NCI-H1930 (cell line): ENCODE measurements at regions not wholly inside any gene's neighbourhood (a gene's known extent, or its start where the extent isn't known, plus 50 kb on each side); places are given as distances from the start of the nearest gene placed in this dataset.

Experiments used
- DNase-seq, 2 experiments: peaks; one replicate each; lab custom pipeline; 2025; lab: John Stamatoyannopoulos, UW

DNA sequence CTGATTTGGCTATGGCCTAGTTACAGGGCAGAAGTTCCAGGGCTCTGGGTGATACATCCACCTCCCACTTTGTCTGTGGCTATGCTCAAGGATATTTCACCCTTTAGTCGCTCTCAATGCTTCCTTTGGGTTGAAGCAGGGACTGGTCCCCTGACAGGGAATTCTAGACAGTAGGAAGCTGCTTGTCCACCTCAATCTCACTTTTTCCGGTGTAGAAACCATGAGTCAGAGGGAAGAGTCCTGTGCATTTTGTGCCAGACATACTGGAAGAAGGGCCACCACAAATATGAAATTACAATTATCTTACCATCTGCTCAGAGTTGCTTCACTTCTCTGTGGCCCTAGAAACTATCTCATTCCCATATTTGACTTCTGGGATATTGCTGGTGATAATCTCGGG is 413.7 kb upstream of the FAT3 start:
- DNase-seq: no peak

DNA sequence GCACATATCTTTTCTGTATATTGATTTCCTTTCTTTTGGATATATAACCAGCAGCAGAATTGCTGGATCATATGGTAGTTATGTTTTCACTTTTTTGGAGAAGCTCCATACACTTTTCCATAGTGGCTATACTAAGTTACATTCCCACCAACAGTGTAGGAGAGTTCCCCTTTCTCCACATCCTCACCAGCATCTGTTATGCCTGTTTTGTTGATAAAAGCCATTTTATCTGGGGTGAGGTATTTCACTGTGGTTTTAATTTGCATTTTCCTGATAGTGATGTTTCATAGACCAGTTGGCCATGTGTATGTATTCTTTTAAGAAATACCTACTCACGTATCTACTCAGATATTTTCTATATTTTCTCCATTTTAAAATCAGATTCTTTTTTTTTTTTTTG is 419.3 kb upstream of the FAT3 start:
- no peak for DNase-seq

DNA sequence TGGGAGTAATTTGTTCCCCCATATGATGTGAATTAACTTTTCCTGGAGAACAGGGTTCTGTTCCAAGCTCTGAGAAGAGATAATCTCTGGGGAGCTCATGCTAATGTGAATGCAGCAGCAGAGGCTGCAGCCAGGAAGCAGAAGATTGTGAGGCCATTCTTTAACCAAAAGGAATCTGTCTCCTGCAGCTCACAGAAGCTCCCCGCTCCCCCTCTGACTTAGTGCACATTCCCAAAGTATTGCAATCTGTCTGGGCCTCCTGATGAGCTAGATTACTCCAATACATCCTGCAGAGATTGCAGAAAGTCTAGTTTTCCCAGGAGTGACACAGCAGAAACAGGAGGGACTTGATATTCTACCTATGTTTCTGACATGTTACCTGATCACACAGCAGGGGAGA is 420.6 kb upstream of the FAT3 start:
- no peak for DNase-seq

DNA sequence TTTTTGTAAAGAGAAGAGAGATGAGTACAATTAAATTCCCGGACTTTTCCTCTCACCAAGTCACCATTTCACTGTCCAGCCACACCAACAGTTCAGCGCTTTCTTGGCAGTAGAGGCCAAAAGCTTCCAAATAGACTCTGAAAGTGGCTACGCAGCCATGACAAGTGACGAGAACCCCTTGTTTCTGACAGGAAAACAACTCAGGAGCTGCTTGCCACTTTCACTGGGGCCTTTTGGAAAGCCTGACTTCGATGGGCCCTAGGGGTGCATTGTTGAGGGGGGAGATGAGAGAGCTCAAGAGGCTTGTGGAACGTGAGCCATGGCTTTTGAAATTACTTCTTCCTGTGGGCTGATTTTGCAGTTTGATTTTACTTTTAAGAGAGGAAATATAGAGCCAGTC is 422.1 kb upstream of the FAT3 start:
- no peak for DNase-seq

DNA sequence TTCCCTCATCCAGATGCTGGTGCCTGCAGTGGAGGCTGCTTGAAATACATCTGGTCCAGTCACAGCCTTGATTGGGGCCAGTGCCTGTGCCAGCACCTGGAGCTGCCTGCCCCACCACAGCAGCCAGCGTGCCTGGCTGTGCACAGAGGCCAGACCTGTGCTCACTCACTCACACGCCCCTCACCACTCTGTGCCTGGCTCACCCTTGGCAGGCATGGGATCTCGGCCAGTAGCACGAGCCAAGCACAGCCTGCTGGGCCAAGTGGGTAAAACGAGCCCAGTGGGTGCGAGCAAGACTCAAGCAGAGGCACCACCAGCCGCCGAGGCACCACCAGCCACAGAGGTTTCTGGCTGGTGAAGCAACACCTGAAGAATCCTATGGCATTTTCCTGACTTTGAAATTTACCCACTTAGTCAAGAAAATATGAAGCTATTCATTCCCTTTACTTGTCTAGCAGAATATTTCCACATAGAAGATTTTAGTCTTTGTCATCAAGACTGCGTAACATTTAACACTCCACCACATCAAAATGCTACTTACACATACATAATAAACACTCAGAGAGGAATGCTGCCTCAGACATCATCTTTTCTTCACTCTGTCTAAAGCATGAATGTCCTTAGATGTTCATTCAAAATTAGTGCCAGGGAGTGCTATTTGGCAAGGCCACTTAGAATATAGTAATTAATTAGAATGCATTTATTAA is 424.3 kb upstream of the FAT3 start:
- DNase-seq: no peak

DNA sequence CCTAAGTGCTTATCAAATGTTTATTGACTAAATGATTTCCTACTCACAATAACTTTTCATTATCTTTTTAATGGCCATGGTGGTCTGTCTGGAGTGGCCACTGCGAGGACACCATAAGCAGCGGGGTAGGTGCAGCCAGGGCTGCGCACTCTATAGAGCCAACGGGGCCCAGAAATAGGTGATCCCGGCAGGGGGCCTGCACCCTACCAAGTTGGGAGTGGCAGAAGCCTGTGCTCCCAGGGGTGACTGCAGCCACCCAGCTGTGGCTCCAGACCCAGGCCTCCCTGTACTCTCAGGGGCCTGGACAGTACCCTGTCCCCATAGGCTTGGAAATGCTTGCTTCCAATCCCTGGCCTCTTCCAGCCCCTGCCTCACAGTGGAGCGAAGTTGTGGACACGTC is 426.4 kb upstream of the FAT3 start:
- DNase-seq: no peak

DNA sequence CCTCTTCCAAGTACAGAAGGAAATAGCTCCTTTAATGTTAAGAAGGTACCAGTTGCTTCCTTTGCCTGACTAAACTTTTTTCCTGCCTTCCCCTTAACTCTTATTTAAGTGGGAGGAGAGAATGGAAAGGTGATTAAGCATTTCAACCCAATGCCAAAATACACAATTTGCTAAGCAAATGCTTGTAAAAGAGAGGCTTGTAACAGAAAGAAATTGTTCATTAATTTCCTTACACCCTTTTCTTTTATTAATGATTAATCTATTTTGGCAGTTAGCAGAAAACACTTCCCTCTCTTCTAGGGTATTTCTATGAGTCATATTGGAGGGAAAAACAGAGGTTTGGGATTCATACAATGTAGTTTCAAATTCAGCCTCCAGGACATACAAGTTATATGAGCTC is 427.6 kb upstream of the FAT3 start:
- DNase-seq: no peak

DNA sequence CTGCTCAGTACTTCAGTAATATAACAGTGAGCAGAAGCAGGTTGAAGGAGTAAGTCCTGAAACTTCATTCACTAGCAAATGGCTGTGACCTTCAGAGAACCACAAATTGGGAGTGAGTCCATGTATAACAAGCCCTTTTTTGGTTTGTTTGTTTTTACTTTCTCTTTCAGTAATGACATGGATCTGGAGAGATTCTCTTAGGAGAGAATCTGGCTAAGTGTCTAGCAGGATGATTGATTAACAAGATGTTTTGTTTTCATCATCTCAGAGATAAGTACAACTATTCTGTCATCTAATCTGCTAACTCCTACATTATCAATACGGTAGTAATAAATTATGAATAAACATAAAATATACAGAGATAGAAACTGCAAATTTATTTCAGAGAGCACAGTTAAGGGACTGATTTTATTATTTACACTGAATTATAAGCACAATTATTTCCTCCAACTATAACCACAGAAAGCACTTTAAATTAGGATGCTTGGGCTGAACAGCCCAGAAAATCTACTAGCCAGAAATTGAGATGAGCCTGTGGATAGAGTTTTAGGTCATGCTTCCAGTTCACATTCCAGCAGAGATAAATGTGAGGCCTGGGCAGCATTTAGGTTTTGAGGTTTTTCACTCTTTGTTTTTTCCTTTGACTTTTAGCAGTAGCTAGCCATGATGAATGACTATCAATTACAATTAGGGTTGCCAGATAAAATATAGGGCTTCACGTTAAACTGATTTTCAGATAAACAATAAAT is 429.3 kb upstream of the FAT3 start:
- no peak for DNase-seq

DNA sequence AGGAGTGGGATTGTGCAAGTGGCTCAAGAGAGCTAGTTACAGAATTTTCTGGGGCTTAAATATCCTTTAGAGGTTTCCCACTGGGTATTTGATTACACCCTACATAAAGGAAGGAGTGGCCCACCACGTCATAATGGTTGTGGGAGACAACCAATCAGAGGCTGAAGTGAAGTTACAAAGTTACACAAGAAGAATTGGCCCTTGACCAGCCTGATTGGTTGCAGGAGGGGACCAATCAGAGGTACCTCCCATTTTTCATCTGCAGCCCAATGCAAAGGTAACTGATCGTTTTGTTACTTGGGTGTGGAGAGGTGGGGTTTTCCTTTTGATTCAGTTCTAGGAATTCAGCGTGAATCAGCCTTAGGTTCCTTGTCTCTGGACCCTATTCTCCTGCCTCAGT is 430.5 kb upstream of the FAT3 start:
- DNase-seq: no peak

DNA sequence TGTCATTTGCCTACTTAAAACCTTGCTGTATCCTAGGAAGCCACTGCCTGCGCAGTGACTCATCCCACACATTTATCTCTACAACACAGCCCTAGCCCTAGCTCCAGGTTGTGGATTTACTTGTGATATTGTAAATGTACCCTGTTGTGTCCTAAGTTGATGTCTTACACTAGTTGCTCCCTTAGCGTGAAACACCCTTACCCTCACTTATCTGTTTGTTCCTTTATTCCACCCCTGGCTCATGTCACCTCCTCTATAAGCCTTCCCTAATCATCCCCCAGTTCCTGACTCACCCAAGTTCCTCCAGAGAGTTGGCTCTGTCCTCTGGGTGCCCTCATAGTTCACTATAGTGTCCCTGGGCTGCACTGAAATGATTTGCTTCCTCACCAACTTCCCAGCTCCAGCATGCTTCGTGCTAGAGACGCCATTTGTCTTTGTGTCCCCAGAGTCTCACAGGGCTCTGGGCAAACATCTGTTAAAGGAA is 431.8 kb upstream of the FAT3 start:
- DNase-seq: no peak

DNA sequence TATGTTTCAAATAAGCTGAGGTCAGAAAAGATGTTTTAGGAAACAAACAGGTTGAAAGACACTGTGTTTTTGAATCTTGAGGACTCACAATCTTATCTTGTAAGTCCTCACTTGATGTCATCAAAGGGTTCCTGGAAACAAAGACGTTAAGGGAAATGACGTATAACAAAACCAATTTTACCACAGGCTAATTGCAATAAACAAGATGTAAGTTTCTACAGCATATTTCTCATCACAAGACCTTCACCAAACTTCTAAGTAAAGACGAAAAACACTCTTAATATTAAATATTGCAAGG is 433.5 kb upstream of the FAT3 start:
- no peak for DNase-seq

DNA sequence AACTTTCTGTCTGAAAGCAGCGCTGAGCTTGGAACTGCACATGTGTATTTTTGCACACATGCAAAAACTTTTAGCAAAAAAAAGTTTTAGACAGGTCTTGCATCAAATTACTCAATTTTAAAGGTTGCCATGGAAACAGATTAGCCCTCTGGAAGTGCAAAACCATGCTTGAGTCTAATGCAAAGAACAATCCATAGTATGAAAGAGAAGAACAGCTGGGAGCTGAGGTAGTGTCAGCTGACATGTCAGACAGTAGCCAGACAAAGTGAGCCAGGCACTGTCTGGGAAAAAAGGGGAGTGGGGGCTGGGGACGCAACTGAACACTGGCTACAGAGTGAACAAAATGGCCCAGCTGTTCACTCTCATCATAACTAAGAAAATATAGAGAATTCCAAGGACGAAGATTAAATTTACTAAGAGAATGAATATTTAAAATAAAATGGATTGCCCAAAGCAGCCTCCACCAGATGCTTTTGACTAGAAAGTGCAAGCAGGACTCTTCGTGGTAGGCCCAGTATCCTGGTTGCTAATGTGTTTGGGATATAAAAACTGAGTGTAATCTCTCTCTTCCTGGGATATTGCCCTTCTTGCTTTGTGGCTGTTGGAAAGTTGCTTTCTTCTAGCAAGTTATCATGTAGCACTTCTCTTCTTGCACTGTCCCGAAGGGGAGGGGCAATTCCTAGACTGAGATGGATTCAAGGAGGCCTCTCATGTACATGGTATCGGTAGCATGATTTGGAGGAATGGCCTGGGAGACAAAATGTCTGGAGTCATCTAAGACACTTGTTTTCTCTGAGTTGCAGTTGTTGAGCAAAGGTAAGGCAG is 434.1 kb upstream of the FAT3 start:
- DNase-seq: no peak

DNA sequence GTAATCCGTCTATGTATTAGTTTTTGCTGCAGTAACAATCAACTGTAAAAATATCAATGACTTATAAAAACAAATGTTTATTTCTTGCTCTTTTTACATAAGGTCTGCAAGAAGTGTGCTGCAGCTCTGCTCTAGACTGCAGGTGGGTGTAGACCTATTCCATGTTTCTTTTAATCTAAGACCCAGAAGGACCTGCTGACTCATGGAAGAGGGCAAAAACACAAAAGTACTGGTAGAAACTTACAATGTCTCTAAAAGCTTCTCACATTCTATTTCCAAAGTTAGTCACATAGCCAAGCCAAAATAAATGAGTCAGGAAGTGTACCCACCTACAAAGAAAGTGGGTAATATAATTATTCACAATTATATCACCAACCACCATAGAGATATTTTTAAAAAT is 435.9 kb upstream of the FAT3 start:
- DNase-seq: no peak

DNA sequence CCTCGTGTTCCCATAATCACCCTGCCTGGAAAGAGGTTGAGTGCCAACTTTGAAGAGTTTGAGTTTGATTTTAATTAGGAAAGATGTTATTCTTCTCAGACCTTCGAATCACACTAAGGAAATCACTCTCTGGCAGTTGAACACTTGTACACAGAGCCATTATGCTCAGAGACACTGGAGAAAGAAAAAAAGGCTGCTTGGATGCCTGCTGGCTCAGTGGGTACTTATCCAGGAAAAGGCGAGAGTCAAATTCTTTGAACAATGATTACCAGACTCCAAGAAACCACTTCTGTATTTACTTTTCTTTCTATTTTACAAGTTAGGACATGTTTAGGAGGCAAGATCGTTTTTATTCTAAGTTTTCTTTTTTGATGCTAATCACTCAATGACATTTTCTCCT is 438.5 kb upstream of the FAT3 start:
- no peak for DNase-seq

DNA sequence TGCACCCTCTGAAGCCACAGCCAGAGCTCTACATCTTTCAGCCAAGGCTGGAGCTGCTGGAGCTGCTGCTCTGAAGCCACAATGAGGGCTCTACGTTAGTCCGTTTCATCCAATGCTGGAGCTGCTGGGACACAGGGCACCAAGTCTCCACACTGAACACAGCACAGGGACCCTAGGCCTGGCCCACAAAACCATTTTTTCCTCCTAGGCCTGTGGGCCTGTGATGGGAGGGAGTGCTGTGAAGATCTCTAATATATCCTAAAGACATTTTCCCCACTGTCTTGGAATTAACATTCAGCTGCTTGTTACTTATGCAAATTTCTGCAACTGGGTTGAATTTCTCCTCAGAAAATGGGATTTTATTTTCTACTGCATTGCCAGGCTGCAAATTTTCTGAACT is 441.4 kb upstream of the FAT3 start:
- DNase-seq: no peak

DNA sequence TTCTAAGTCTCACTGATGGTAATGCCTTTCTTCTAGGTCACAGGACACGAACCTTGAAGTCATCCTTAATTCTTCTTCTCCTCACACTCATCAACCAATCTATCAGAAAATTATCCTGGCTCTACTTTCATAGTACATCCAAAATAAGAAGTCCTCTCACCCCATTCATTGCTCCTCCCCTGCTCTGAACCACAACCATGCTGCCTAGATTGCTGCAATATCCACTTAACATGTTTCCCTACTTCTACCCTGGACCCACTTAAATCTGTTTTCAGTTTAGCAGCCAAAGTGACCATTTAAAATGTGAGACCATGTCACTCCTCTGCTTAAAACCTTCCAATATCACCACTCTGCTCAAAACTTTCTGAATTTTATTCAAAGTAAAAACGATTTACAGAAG is 445.9 kb upstream of the FAT3 start:
- no peak for DNase-seq

DNA sequence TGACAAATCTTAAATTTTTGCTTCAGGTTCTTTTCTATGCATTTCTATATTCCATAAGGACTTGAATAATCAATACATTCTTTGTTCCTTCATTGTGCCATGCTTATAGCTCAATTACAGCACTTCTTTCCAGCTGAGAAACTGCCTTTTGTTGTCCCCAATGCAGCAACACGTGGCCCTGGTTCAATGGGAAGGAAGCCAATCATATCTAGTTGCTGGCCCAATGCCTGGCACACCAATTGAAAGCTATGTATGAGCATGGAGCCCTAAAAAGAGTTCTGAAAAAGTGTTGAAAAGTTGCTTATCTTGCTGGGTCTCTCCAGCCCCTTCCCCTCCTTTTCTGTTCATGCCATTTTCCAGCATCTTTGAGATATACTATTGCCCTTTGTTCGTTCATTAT is 448.0 kb upstream of the FAT3 start:
- DNase-seq: no peak

DNA sequence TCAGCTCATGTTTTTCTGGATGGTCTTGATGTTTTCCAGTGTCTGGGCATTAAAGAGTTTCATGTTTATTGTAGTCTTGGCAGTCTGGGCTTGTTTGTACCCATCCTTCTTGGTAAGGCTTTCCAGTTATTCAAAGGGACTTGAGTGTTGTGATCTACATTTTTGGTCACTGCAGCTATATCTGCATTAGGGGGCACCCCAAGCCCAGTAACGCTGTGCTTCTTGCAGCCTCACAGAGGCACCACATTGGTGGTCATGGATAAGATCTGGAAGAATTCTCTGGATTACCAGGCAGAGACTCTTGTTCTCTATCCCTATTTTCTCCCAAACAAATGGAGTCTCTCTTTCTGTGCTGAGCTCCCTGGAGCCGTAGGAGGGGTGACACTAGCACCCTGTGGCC is 451.5 kb upstream of the FAT3 start:
- DNase-seq: no peak

DNA sequence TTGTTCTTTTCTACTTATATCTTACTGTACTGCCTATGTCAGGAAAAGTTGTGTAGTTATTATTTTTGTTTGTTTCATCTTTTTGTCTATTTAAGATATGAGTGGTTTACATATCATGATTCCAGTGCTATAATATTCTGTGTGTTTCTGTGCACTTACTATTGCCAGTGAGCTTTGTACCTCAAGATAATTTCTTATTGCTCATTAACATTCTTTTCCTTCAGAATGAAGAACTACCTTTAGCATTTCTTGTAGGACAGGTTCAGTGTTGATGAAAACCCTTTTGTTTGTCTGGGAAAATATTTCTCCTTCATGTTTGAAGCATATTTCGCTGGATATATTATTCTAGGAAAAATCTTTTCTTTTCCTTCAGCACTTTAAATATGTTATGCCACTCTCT is 452.7 kb upstream of the FAT3 start:
- DNase-seq: no peak

DNA sequence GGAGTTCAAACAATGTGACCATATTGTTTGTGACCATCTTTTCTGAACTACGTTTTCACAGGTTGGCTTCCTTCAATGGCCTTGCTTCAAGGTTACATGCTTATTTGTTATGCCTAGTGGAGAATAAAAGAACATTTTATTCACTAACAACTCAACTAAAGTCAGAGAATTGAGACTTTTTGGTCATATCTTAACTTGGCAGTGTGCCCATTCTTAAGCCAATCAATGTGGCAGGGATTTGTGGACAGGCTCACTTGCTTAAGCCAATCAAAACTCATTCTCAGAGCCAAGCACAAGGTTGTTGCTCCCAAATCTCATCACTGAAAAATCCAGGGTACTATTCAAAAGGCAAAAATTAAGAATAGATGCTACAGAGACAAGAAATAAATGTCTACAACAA is 455.8 kb upstream of the FAT3 start:
- no peak for DNase-seq

DNA sequence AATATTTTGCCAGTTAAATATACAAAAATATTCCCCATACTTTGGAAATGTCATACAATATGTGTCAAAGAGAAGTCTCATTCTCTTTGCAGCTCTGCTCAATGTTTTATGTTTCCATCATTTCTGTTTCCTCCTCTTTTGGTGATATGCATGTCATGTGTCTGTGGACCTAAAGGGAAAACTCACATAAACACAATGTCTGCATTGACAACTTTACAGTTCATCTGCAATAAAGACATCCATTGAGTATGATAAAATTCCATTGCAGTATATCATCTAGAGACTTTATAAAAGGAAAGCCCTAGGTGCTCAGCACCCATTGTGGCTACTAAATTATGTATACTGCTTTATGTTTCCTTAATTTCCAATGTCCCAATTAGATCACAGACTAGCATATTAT is 461.3 kb upstream of the FAT3 start:
- DNase-seq: no peak

DNA sequence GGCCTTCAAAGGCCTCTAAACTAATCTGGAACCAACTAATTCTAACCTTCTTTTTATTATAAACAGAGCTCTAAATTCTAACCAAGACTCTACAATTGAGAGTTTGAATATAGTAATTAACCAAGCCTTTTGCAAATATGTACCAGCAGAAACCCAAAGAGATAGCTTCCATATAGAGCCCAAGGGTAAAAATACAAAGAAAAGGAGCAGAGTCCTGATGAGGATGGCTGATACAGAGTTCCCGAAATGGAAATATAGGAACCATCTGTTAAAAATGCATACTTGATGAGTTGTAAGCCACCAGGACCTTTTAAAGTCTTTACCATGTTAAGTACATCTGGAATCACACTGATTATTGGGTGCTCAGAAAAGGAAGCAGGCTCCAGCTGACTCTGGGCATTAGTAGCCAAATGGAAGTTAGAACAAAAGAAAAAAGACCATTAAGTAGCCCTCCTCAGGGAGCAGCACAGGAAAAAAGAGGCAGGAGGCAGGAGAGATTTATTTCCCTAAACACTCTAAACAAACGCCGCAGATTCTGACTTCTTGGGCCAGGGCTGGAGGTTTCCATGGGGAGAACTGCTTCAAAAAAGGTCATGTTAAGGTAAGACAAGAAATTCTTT is 463.1 kb upstream of the FAT3 start:
- DNase-seq: no peak
